ENCODE measurements at regions not wholly inside any gene's neighbourhood (a gene's known extent, or its start where the extent isn't known, plus 50 kb on each side); places are given as distances from the start of the nearest gene placed in this dataset.
"Not testable (repeated sequence)": the region's sequence is repeated elsewhere in the genome, so short reads cannot be mapped to it uniquely, and the experiment has no call there.

GRCh38 chr10:61211468-61211867, 241.7 kb downstream of the TMEM26 start:
- Mint-ChIP-seq H3K4me3 (ENCODE audit: unreplicated experiment) (no peak overlapping the region), H3K27ac (ENCODE audit: unreplicated experiment) (no peak overlapping the region), H3K4me1 (ENCODE audit: low read depth, unreplicated experiment) (no peaks in the 10 kb centered on the region), H3K27me3 (ENCODE audit: unreplicated experiment) (no peaks in the 10 kb centered on the region), H3K9me3 (ENCODE audit: unreplicated experiment) (no peaks in the 10 kb centered on the region), H3K36me3 (ENCODE audit: unreplicated experiment) (no peaks in the 10 kb centered on the region)
- TF ChIP-seq CTCF (IDR thresholded peaks at IDR 0.05; ENCODE audit: partially characterized antibody, unreplicated experiment) = no peak
- no peak for DNase-seq

GRCh38 chr10:61197057-61197456, 253.1 kb upstream of the RHOBTB1 start:
- DNase-seq = no peak
- Mint-ChIP-seq H3K36me3 (ENCODE audit: unreplicated experiment) (peaks cover 8% of the 10 kb centered on the region), H3K27ac (ENCODE audit: unreplicated experiment) (no peak overlapping the region), H3K4me3 (ENCODE audit: unreplicated experiment) (no peak overlapping the region), H3K4me1 (ENCODE audit: low read depth, unreplicated experiment) (no peaks in the 10 kb centered on the region), H3K9me3 (ENCODE audit: unreplicated experiment) (no peaks in the 10 kb centered on the region), H3K27me3 (ENCODE audit: unreplicated experiment) (no peaks in the 10 kb centered on the region)
- no peak for TF ChIP-seq CTCF (IDR thresholded peaks at IDR 0.05; ENCODE audit: partially characterized antibody, unreplicated experiment)

- H3K4me3 Mint-ChIP-seq (ENCODE audit: unreplicated experiment) = no peak overlapping the region
- peaks cover 3% of the 10 kb centered on the region for H3K9me3 Mint-ChIP-seq (ENCODE audit: unreplicated experiment)
- H3K36me3 Mint-ChIP-seq (ENCODE audit: unreplicated experiment) = peaks cover 8% of the 10 kb centered on the region
- H3K27ac Mint-ChIP-seq (ENCODE audit: unreplicated experiment) = no peak overlapping the region
- TF ChIP-seq CTCF (IDR thresholded peaks at IDR 0.05; ENCODE audit: partially characterized antibody, unreplicated experiment) = no peak
- no peaks in the 10 kb centered on the region for H3K4me1 Mint-ChIP-seq (ENCODE audit: low read depth, unreplicated experiment)
- no peaks in the 10 kb centered on the region for H3K27me3 Mint-ChIP-seq (ENCODE audit: unreplicated experiment)
- no peak for DNase-seq
Measured at GRCh38 chr10:61195211-61195610, 251.2 kb upstream of the RHOBTB1 start.

GRCh38 chr10:61192589-61192988, 248.6 kb upstream of the RHOBTB1 start:
- not testable (repeated sequence) for H3K4me3 Mint-ChIP-seq (ENCODE audit: unreplicated experiment); H3K27ac Mint-ChIP-seq (ENCODE audit: unreplicated experiment); H3K4me1 Mint-ChIP-seq (ENCODE audit: low read depth, unreplicated experiment); DNase-seq; H3K9me3 Mint-ChIP-seq (ENCODE audit: unreplicated experiment); H3K36me3 Mint-ChIP-seq (ENCODE audit: unreplicated experiment); H3K27me3 Mint-ChIP-seq (ENCODE audit: unreplicated experiment)

GRCh38 chr10:61192042-61192441, 248.1 kb upstream of the RHOBTB1 start:
- DNase-seq = no peak

More at GRCh38 chr10:61192042-61192441, 248.1 kb upstream of the RHOBTB1 start:
- H3K27ac Mint-ChIP-seq (ENCODE audit: unreplicated experiment) = no peak overlapping the region
- H3K9me3 Mint-ChIP-seq (ENCODE audit: unreplicated experiment) = peaks cover 3% of the 10 kb centered on the region
- TF ChIP-seq CTCF (IDR thresholded peaks at IDR 0.05; ENCODE audit: partially characterized antibody, unreplicated experiment) = no peak
- H3K4me1 Mint-ChIP-seq (ENCODE audit: low read depth, unreplicated experiment) = no peaks in the 10 kb centered on the region
- H3K36me3 Mint-ChIP-seq (ENCODE audit: unreplicated experiment) = peaks cover 8% of the 10 kb centered on the region
- H3K4me3 Mint-ChIP-seq (ENCODE audit: unreplicated experiment) = no peak overlapping the region
- H3K27me3 Mint-ChIP-seq (ENCODE audit: unreplicated experiment) = no peaks in the 10 kb centered on the region
